ENCODE measurements at regions not wholly inside any gene's neighbourhood (a gene's known extent, or its start where the extent isn't known, plus 50 kb on each side); places are given as distances from the start of the nearest gene placed in this dataset.
A peak's percentile ranks its signal among the peaks of the same experiment; 100 is the strongest.

DNA sequence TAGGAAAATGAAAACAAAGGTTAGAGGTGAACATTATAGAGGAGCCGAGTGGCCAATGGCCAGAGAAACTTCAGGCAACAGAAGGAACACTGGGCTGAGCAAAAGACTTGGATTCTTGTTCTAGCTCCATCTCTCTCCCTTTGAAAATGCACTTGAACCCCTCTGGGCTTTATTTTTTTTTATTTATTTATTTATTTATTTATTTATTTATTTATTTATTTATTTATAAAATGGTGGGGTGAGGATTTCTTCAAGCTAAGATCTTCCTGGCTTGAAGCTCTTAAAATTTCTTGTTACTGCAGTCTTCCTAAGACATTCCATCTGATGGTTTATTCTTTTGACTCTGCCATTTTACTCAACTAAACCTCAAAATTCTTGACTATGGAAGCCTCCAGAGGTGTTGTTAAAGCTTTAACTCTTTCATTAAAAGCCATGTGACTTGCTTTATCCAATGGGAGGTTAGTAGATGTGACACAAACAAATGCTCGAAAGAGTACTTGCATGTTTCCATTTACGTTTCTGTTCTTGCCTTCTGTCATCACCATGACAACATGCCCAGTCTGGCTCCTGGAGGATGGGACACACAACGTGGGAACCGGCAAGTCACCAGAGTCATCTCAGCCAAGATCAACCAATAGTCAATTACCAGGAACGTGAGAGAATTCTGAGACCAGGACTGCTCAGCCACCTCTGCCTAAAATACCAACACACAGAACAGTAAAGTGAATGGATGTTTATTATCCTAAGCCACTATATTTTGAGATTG lies 325.2 kb upstream of the CTNNB1 start:
- no peaks in the 10 kb centered on the region for H3K36me3 ChIP-seq (ENCODE audit: control insufficient read depth in 4 of 4, insufficient read depth in 4 of 4, low read length in 4 of 4)
- H3K4me3 ChIP-seq: no peak overlapping the region
- no peaks in the 10 kb centered on the region for H3K27me3 ChIP-seq (ENCODE audit: control insufficient read depth in 3 of 3, insufficient read depth in 3 of 3, low read length in 2 of 3)
- H3K9me3 ChIP-seq (ENCODE audit: control insufficient read depth in 4 of 4, insufficient read depth in 3 of 4, low read length in 3 of 4): peaks cover 0 to 2% (median 0%) of the 10 kb centered on the region in 4 donors
- peaks cover 6 to 27% (median 13%) of the 10 kb centered on the region in 5 donors for H3K4me1 ChIP-seq (ENCODE audit: control insufficient read depth in 5 of 5, insufficient read depth in 5 of 5, low read length in 5 of 5)
- no peak for TF ChIP-seq CTCF (IDR thresholded peaks at IDR 0.05; ENCODE audit: control extremely low read depth, extremely low read depth)
- DNase-seq (no peak), ATAC-seq (ENCODE audit: insufficient read depth, low FRiP score) (no peak)
- WGBS, 2 donors: 88 to 89% methylated on average over 6 of the region's 6 CpGs
- no peak overlapping the region for H3K9ac ChIP-seq (ENCODE audit: insufficient read depth in 1 of 2, low read length in 2 of 2)
- no peak overlapping the region for H3K27ac ChIP-seq (ENCODE audit: low read depth in 1 of 2, low read length in 1 of 2)

DNA sequence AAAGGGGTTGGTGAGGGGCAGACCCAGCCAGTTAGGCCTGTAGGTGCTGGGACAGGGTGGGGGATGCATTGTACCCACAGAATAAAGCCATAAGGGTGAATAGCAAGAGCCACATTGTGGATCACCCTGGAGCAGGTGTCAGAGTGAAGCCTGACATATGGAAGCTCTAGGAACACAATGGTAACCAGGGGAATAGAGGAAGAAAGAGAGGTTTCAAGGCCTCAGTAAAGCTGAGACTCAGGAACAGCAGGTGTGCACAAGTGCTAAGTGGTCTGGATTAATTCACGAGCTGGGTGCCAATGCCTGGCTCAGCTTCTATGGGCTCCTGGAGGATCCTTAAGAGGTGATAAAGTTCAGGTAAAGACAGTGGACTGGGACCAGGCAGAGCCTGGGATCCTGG lies 323.7 kb upstream of the CTNNB1 start:
- Histone ChIP-seq H3K4me3 (no peak overlapping the region), H3K27ac (ENCODE audit: low read depth in 1 of 2, low read length in 1 of 2) (no peak overlapping the region)
- no peak for ATAC-seq (ENCODE audit: insufficient read depth, low FRiP score)

DNA sequence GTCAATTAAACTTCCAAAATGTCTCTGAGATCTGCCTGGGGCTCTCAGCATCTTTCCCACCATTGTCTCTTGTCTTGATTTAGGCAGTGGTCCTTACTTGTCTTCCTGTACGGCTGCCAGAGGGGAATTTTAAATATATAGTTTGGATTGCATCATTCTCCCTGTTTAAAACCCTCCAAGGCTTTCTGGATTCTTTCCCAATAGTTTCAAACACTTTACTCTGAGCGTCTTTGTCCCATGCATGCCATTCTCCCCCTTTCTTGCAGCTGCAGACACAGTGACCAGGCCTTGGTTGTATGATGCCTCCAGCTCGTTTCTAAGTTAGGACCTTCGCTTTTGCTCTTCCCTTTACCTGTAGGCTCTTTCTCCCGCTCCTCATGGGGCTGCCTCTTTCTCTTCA lies 323.3 kb upstream of the CTNNB1 start:
- Histone ChIP-seq H3K9ac (ENCODE audit: insufficient read depth in 1 of 2, low read length in 2 of 2) (no peak overlapping the region), H3K27me3 (ENCODE audit: control insufficient read depth in 3 of 3, insufficient read depth in 3 of 3, low read length in 2 of 3) (no peaks in the 10 kb centered on the region), H3K4me1 (ENCODE audit: control insufficient read depth in 5 of 5, insufficient read depth in 5 of 5, low read length in 5 of 5) (peaks cover 6 to 23% (median 15%) of the 10 kb centered on the region in 5 donors), H3K36me3 (ENCODE audit: control insufficient read depth in 4 of 4, insufficient read depth in 4 of 4, low read length in 4 of 4) (no peaks in the 10 kb centered on the region), H3K27ac (ENCODE audit: low read depth in 1 of 2, low read length in 1 of 2) (no peak overlapping the region), H3K9me3 (ENCODE audit: control insufficient read depth in 4 of 4, insufficient read depth in 3 of 4, low read length in 3 of 4) (peaks cover 0 to 2% (median 0%) of the 10 kb centered on the region in 4 donors), H3K4me3 (no peak overlapping the region)
- 67 to 78% methylated on average over 5 of the region's 5 CpGs for WGBS, 2 donors
- DNase-seq (peak in 2 of 3 donors; percentile 68 to 72), ATAC-seq (ENCODE audit: insufficient read depth, low FRiP score) (no peak)
- no peak for TF ChIP-seq CTCF (IDR thresholded peaks at IDR 0.05; ENCODE audit: control extremely low read depth, extremely low read depth)

More for the DNA sequence above, 323.7 kb upstream of the CTNNB1 start:
- H3K4me1 ChIP-seq (ENCODE audit: control insufficient read depth in 5 of 5, insufficient read depth in 5 of 5, low read length in 5 of 5): peaks cover 6 to 23% (median 15%) of the 10 kb centered on the region in 5 donors
- H3K9me3 ChIP-seq (ENCODE audit: control insufficient read depth in 4 of 4, insufficient read depth in 3 of 4, low read length in 3 of 4): peaks cover 0 to 2% (median 0%) of the 10 kb centered on the region in 4 donors
- TF ChIP-seq CTCF (IDR thresholded peaks at IDR 0.05; ENCODE audit: control extremely low read depth, extremely low read depth): no peak
- H3K27me3 ChIP-seq (ENCODE audit: control insufficient read depth in 3 of 3, insufficient read depth in 3 of 3, low read length in 2 of 3): no peaks in the 10 kb centered on the region
- no peaks in the 10 kb centered on the region for H3K36me3 ChIP-seq (ENCODE audit: control insufficient read depth in 4 of 4, insufficient read depth in 4 of 4, low read length in 4 of 4)
- 80 to 82% methylated on average over 1 of the region's 1 CpG for WGBS, 2 donors
- H3K9ac ChIP-seq (ENCODE audit: insufficient read depth in 1 of 2, low read length in 2 of 2): no peak overlapping the region
- DNase-seq: no peak

Measured in lung (tissue), 11 donors.